H1 (cell line): ENCODE measurements at regions not wholly inside any gene's neighbourhood (a gene's known extent, or its start where the extent isn't known, plus 50 kb on each side); places are given as distances from the start of the nearest gene placed in this dataset.

Experiments
- BRCA1 ChIP-seq: IDR thresholded peaks from 2 replicates; pipeline ENCODE4 v1.6.1; 2012; ENCODE audit warnings: low read depth, low read length, improper control_type of control experiment
- CREB1 ChIP-seq: IDR thresholded peaks from 2 replicates; pipeline ENCODE4 v1.6.1; 2012; ENCODE audit warnings: inconsistent platforms
- GABPA ChIP-seq: IDR thresholded peaks from 2 replicates; pipeline ENCODE4 v1.6.1; 2011; ENCODE audit warnings: mild to moderate bottlenecking, low read length, moderate library complexity, borderline replicate concordance; ENCODE audit not compliant: insufficient read depth
- HDAC2 ChIP-seq, 2 experiments: fragments of 300-600 bp in 1 of 2; sonication (generic) in 1 of 2; IDR thresholded peaks; 2 replicates each; pipeline ENCODE4 v1.6.1; 2011 to 2012; ENCODE audit warnings: low read depth in 2 of 2, low read length in 2 of 2, mild to moderate bottlenecking in 2 of 2, moderate library complexity in 2 of 2, borderline replicate concordance in 1 of 2, inconsistent platforms in 1 of 2
- JUN ChIP-seq: IDR thresholded peaks from 2 replicates; pipeline ENCODE4 v1.6.1; 2011; ENCODE audit warnings: low read depth, mild to moderate bottlenecking, improper control_type of control experiment, low read length
- PHF8 ChIP-seq: fragments of 200-600 bp; sonication (generic); conservative IDR thresholded peaks from 2 replicates; pipeline ENCODE4 v1.7.1; 2012; ENCODE audit warnings: low read depth, mild to moderate bottlenecking, inconsistent platforms, low read length, moderate library complexity
- POLR2A ChIP-seq, 2 experiments: IDR thresholded peaks; 1 replicate in 1 of 2; 2 replicates in 1 of 2; pipeline ENCODE4 v1.6.1; 2011; ENCODE audit warnings: low read depth in 2 of 2, low read length in 2 of 2, mild to moderate bottlenecking in 2 of 2; ENCODE audit errors: control extremely low read depth in 1 of 2
- RNF2 ChIP-seq: fragments of 200-900, 300-1000 bp; sonication (generic); IDR thresholded peaks from 2 replicates; pipeline ENCODE4 v1.7.1; 2016; ENCODE audit warnings: borderline replicate concordance, low read depth, mild to moderate bottlenecking, antibody characterized with exemption, low read length; ENCODE audit not compliant: poor library complexity, severe bottlenecking; ENCODE audit errors: missing control alignments
- SP4 ChIP-seq: IDR thresholded peaks from 2 replicates; pipeline ENCODE4 v1.6.1; 2012; ENCODE audit warnings: low read length, inconsistent platforms
- SUZ12 ChIP-seq: fragments of 200-600 bp; sonication (generic); IDR thresholded peaks from 2 replicates; pipeline ENCODE4 v1.6.1; 2012; ENCODE audit warnings: mild to moderate bottlenecking, inconsistent platforms, low read length, moderate library complexity, mixed read lengths
- TF ChIP-seq, protein P1 (sequence below), 3 experiments: IDR thresholded peaks; 1 replicate in 2 of 3; 2 replicates in 1 of 3; pipeline versions ENCODE4 v1.5.1 to v1.6.1; 2011; ENCODE audit warnings: low read length in 3 of 3, mild to moderate bottlenecking in 3 of 3, inconsistent platforms in 2 of 3, low read depth in 1 of 3, moderate library complexity in 1 of 3; ENCODE audit not compliant: insufficient read depth in 1 of 3; ENCODE audit errors: control extremely low read depth in 1 of 3
- TF ChIP-seq, protein P2 (sequence below): fragments of 300-600 bp; sonication (generic); IDR thresholded peaks from 2 replicates; pipeline ENCODE4 v1.7.1; 2012; ENCODE audit warnings: low read length, moderate library complexity, mild to moderate bottlenecking, inconsistent platforms; ENCODE audit not compliant: insufficient replicate concordance

DNA sequence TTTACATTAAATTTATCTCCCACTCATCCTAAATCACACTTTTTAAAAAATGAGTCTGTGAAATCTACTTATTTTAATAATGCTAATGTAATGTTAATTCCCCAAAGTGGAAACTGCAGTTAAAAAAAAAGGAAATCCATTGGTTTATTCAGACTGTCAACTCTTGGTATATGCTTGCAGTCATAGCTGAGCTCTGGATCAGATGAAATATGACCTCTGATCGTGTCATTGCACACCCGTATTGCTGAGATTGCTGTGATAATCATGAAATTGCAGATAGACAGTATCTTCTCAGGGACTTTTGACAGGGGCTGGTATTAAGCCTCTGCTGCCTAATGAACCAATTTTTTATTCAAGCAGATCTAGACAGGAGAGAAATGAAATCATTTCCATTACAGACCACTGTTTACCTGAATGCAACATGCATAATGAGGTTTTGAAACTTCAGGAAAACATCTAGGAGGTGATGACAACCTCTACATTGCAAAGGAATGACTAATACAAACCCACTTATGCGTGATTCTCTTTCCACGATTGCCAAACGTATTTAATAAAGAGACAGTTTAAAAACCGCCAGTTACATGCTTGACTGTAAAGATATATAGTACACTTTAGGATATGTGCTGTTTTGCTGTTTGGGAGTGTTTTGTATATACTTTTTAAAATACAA is 138.3 kb upstream of the PUDP start:
- TF ChIP-seq HDAC2 (IDR thresholded peaks at IDR 0.05; ENCODE audit: borderline replicate concordance in 1 of 2, low read depth in 2 of 2, low read length in 2 of 2) (no peak), JUN (no peak), POLR2A (IDR thresholded peaks at IDR 0.05; ENCODE audit: control extremely low read depth in 1 of 2, low read depth in 2 of 2, low read length in 2 of 2) (no peak), PHF8 (no peak), BRCA1 (no peak), RNF2 (no peak), CREB1 (no peak), SUZ12 (no peak), GABPA (no peak), SP4 (no peak)
- TF ChIP-seq, protein P1, sequence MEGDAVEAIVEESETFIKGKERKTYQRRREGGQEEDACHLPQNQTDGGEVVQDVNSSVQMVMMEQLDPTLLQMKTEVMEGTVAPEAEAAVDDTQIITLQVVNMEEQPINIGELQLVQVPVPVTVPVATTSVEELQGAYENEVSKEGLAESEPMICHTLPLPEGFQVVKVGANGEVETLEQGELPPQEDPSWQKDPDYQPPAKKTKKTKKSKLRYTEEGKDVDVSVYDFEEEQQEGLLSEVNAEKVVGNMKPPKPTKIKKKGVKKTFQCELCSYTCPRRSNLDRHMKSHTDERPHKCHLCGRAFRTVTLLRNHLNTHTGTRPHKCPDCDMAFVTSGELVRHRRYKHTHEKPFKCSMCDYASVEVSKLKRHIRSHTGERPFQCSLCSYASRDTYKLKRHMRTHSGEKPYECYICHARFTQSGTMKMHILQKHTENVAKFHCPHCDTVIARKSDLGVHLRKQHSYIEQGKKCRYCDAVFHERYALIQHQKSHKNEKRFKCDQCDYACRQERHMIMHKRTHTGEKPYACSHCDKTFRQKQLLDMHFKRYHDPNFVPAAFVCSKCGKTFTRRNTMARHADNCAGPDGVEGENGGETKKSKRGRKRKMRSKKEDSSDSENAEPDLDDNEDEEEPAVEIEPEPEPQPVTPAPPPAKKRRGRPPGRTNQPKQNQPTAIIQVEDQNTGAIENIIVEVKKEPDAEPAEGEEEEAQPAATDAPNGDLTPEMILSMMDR (IDR thresholded peaks at IDR 0.05; ENCODE audit: control extremely low read depth in 1 of 3, insufficient read depth in 1 of 3, low read depth in 1 of 3, low read length in 3 of 3), result no peak
- TF ChIP-seq, protein P2, sequence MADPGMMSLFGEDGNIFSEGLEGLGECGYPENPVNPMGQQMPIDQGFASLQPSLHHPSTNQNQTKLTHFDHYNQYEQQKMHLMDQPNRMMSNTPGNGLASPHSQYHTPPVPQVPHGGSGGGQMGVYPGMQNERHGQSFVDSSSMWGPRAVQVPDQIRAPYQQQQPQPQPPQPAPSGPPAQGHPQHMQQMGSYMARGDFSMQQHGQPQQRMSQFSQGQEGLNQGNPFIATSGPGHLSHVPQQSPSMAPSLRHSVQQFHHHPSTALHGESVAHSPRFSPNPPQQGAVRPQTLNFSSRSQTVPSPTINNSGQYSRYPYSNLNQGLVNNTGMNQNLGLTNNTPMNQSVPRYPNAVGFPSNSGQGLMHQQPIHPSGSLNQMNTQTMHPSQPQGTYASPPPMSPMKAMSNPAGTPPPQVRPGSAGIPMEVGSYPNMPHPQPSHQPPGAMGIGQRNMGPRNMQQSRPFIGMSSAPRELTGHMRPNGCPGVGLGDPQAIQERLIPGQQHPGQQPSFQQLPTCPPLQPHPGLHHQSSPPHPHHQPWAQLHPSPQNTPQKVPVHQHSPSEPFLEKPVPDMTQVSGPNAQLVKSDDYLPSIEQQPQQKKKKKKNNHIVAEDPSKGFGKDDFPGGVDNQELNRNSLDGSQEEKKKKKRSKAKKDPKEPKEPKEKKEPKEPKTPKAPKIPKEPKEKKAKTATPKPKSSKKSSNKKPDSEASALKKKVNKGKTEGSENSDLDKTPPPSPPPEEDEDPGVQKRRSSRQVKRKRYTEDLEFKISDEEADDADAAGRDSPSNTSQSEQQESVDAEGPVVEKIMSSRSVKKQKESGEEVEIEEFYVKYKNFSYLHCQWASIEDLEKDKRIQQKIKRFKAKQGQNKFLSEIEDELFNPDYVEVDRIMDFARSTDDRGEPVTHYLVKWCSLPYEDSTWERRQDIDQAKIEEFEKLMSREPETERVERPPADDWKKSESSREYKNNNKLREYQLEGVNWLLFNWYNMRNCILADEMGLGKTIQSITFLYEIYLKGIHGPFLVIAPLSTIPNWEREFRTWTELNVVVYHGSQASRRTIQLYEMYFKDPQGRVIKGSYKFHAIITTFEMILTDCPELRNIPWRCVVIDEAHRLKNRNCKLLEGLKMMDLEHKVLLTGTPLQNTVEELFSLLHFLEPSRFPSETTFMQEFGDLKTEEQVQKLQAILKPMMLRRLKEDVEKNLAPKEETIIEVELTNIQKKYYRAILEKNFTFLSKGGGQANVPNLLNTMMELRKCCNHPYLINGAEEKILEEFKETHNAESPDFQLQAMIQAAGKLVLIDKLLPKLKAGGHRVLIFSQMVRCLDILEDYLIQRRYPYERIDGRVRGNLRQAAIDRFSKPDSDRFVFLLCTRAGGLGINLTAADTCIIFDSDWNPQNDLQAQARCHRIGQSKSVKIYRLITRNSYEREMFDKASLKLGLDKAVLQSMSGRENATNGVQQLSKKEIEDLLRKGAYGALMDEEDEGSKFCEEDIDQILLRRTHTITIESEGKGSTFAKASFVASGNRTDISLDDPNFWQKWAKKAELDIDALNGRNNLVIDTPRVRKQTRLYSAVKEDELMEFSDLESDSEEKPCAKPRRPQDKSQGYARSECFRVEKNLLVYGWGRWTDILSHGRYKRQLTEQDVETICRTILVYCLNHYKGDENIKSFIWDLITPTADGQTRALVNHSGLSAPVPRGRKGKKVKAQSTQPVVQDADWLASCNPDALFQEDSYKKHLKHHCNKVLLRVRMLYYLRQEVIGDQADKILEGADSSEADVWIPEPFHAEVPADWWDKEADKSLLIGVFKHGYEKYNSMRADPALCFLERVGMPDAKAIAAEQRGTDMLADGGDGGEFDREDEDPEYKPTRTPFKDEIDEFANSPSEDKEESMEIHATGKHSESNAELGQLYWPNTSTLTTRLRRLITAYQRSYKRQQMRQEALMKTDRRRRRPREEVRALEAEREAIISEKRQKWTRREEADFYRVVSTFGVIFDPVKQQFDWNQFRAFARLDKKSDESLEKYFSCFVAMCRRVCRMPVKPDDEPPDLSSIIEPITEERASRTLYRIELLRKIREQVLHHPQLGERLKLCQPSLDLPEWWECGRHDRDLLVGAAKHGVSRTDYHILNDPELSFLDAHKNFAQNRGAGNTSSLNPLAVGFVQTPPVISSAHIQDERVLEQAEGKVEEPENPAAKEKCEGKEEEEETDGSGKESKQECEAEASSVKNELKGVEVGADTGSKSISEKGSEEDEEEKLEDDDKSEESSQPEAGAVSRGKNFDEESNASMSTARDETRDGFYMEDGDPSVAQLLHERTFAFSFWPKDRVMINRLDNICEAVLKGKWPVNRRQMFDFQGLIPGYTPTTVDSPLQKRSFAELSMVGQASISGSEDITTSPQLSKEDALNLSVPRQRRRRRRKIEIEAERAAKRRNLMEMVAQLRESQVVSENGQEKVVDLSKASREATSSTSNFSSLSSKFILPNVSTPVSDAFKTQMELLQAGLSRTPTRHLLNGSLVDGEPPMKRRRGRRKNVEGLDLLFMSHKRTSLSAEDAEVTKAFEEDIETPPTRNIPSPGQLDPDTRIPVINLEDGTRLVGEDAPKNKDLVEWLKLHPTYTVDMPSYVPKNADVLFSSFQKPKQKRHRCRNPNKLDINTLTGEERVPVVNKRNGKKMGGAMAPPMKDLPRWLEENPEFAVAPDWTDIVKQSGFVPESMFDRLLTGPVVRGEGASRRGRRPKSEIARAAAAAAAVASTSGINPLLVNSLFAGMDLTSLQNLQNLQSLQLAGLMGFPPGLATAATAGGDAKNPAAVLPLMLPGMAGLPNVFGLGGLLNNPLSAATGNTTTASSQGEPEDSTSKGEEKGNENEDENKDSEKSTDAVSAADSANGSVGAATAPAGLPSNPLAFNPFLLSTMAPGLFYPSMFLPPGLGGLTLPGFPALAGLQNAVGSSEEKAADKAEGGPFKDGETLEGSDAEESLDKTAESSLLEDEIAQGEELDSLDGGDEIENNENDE, result no peak
